ENCODE measurements at regions not wholly inside any gene's neighbourhood (a gene's known extent, or its start where the extent isn't known, plus 50 kb on each side); places are given as distances from the start of the nearest gene placed in this dataset.
"Not testable (repeated sequence)": the region's sequence is repeated elsewhere in the genome, so short reads cannot be mapped to it uniquely, and the experiment has no call there.

GRCh38 chr14:30410986-30411385 lies 148.0 kb upstream of the G2E3 start:
- CTCF ChIA-PET = no interaction called here
- no peaks in the 10 kb centered on the region for H3K4me1 ChIP-seq (ENCODE audit: control insufficient read depth in 1 of 2, insufficient read depth in 2 of 2, low read depth in 1 of 2, low read length in 1 of 2)
- 6% methylated on average over 4 of the region's 4 CpGs for WGBS (ENCODE audit: low lambda C conversion rate)

GRCh38 chr14:30413184-30413583 lies 145.8 kb upstream of the G2E3 start:
- POLR2A ChIA-PET; H3K79me2 ChIP-seq (ENCODE audit: insufficient read depth); H3K27ac ChIP-seq (ENCODE audit: low read depth in 2 of 2, low read length in 1 of 2); H3K27me3 ChIP-seq (ENCODE audit: insufficient read depth); H3K36me3 ChIP-seq (replicated peaks in 1 of 2; ENCODE audit: control insufficient read depth in 1 of 2, insufficient read depth in 2 of 2, low read length in 1 of 2); H2AFZ ChIP-seq (ENCODE audit: low read depth); H3K9me3 ChIP-seq; H3K4me3 ChIP-seq (ENCODE audit: low read depth in 2 of 2, low read length in 1 of 2); H3F3A ChIP-seq (replicated peaks; ENCODE audit: insufficient read depth); CTCF ChIA-PET; H3K9ac ChIP-seq; DNase-seq; H3K9me2 ChIP-seq; H3K4me2 ChIP-seq; H4K20me1 ChIP-seq (ENCODE audit: insufficient read depth); H3K4me1 ChIP-seq (ENCODE audit: control insufficient read depth in 1 of 2, insufficient read depth in 2 of 2, low read depth in 1 of 2, low read length in 1 of 2): not testable (repeated sequence)
- WGBS (ENCODE audit: low lambda C conversion rate) = 1% methylated on average over 8 of the region's 8 CpGs

More at GRCh38 chr14:30410986-30411385, 148.0 kb upstream of the G2E3 start:
- Histone ChIP-seq H3K9me2 (no peaks in the 10 kb centered on the region), H3K27me3 (ENCODE audit: insufficient read depth) (no peaks in the 10 kb centered on the region), H2AFZ (ENCODE audit: low read depth) (no peak overlapping the region), H3K4me2 (no peak overlapping the region), H3K9ac (no peak overlapping the region), H3K79me2 (ENCODE audit: insufficient read depth) (no peaks in the 10 kb centered on the region), H3K4me3 (ENCODE audit: low read depth in 2 of 2, low read length in 1 of 2) (no peak overlapping the region), H3K36me3 (replicated peaks in 1 of 2; ENCODE audit: control insufficient read depth in 1 of 2, insufficient read depth in 2 of 2, low read length in 1 of 2) (no peaks in the 10 kb centered on the region), H3K9me3 (no peaks in the 10 kb centered on the region), H3K27ac (ENCODE audit: low read depth in 2 of 2, low read length in 1 of 2) (no peak overlapping the region), H4K20me1 (ENCODE audit: insufficient read depth) (no peaks in the 10 kb centered on the region), H3F3A (replicated peaks; ENCODE audit: insufficient read depth) (no peaks in the 10 kb centered on the region)
- POLR2A ChIA-PET = no interaction called here
- TF ChIP-seq RCOR1 (IDR thresholded peaks at IDR 0.05; ENCODE audit: low read length) (no peak), CHD2 (IDR thresholded peaks at IDR 0.05; ENCODE audit: low read length, partially characterized antibody) (no peak), MAX (IDR thresholded peaks at IDR 0.05; ENCODE audit: low read depth) (no peak), USF1 (IDR thresholded peaks at IDR 0.05; ENCODE audit: borderline replicate concordance, low read depth) (no peak), TAF1 (IDR thresholded peaks at IDR 0.05; ENCODE audit: borderline replicate concordance, low read depth, low read length) (no peak)
- no peak for DNase-seq

- Histone ChIP-seq H3K9me2 (no peaks in the 10 kb centered on the region), H2AFZ (ENCODE audit: low read depth) (no peak overlapping the region), H4K20me1 (ENCODE audit: insufficient read depth) (no peaks in the 10 kb centered on the region), H3K27me3 (ENCODE audit: insufficient read depth) (no peaks in the 10 kb centered on the region), H3K4me1 (ENCODE audit: control insufficient read depth in 1 of 2, insufficient read depth in 2 of 2, low read depth in 1 of 2, low read length in 1 of 2) (no peaks in the 10 kb centered on the region), H3K27ac (ENCODE audit: low read depth in 2 of 2, low read length in 1 of 2) (no peak overlapping the region), H3K4me2 (no peak overlapping the region), H3K36me3 (replicated peaks in 1 of 2; ENCODE audit: control insufficient read depth in 1 of 2, insufficient read depth in 2 of 2, low read length in 1 of 2) (no peaks in the 10 kb centered on the region), H3F3A (replicated peaks; ENCODE audit: insufficient read depth) (no peaks in the 10 kb centered on the region), H3K4me3 (ENCODE audit: low read depth in 2 of 2, low read length in 1 of 2) (no peak overlapping the region), H3K9me3 (no peaks in the 10 kb centered on the region), H3K9ac (no peak overlapping the region), H3K79me2 (ENCODE audit: insufficient read depth) (no peaks in the 10 kb centered on the region)
- DNase-seq = no peak
- POLR2A ChIA-PET = no interaction called here
- TF ChIP-seq USF2 (IDR thresholded peaks at IDR 0.05; ENCODE audit: borderline replicate concordance, low read depth, low read length) = no peak
- TF ChIP-seq MEF2A (IDR thresholded peaks at IDR 0.05; ENCODE audit: borderline replicate concordance, low read depth) = no peak
- TF ChIP-seq FOXJ3 (CRISPR knock-in tag; IDR thresholded peaks at IDR 0.05) = no peak
- TF ChIP-seq POLR2AphosphoS5 (IDR thresholded peaks at IDR 0.05; ENCODE audit: low read depth, low read length) = no peak
- no peak for TF ChIP-seq NFIC (IDR thresholded peaks at IDR 0.05; ENCODE audit: borderline replicate concordance)
- TF ChIP-seq GABPA (IDR thresholded peaks at IDR 0.05; ENCODE audit: low read depth) = no peak
- no peak for TF ChIP-seq TAF1 (IDR thresholded peaks at IDR 0.05; ENCODE audit: borderline replicate concordance, low read depth, low read length)
- TF ChIP-seq EP300 (IDR thresholded peaks at IDR 0.05; ENCODE audit: borderline replicate concordance in 1 of 2, low read depth in 1 of 2, low read length in 1 of 2) = no peak
- no peak for TF ChIP-seq USF1 (IDR thresholded peaks at IDR 0.05; ENCODE audit: borderline replicate concordance, low read depth)
- no peak for TF ChIP-seq CHD2 (IDR thresholded peaks at IDR 0.05; ENCODE audit: low read length, partially characterized antibody)
- no peak for TF ChIP-seq EZH2phosphoT487 (IDR thresholded peaks at IDR 0.05; ENCODE audit: borderline replicate concordance, low read depth)
- no peak for TF ChIP-seq SMC3 (IDR thresholded peaks at IDR 0.05; ENCODE audit: low read depth, low read length)
- TF ChIP-seq MXI1 (IDR thresholded peaks at IDR 0.05; ENCODE audit: low read depth, low read length) = no peak
- no peak for TF ChIP-seq IRF3 (IDR thresholded peaks at IDR 0.05; ENCODE audit: low read depth, low read length)
- no peak for TF ChIP-seq FOSL2 (IDR thresholded peaks at IDR 0.05; ENCODE audit: borderline replicate concordance, low read depth)
- no peak for TF ChIP-seq SIN3A (IDR thresholded peaks at IDR 0.05; ENCODE audit: borderline replicate concordance, low read depth, low read length)
- WGBS (ENCODE audit: low lambda C conversion rate) = 38% methylated on average over 1 of the region's 1 CpG
- CTCF ChIA-PET = no interaction called here
These were observed 141.8 kb upstream of the G2E3 start for GRCh38 chr14:30417121-30417520.

Data from SK-N-SH (cell line).